Endodermal cell (in vitro differentiated cells): ENCODE measurements at regions not wholly inside any gene's neighbourhood (a gene's known extent, or its start where the extent isn't known, plus 50 kb on each side); places are given as distances from the start of the nearest gene placed in this dataset.

Experiments
- DNase-seq: peaks from one replicate; pipeline ENCODE4 v3.0.0-alpha.2; 2017
- H3K27ac ChIP-seq: 2 replicates; pipeline ENCODE4 v1.5.1; 2013; ENCODE audit warnings: mild to moderate bottlenecking, low read depth, low read length, moderate library complexity
- H3K27me3 ChIP-seq: 2 replicates; pipeline ENCODE4 v1.6.1; 2013; ENCODE audit warnings: mild to moderate bottlenecking, low read length, moderate library complexity; ENCODE audit not compliant: insufficient read depth, control insufficient read depth, poor library complexity, severe bottlenecking
- H3K36me3 ChIP-seq: 2 replicates; pipeline ENCODE4 v1.7.0; 2013; ENCODE audit warnings: mild to moderate bottlenecking, low read length, moderate library complexity; ENCODE audit not compliant: control insufficient read depth, insufficient read depth
- H3K4me1 ChIP-seq: one replicate; pipeline ENCODE4 v1.7.0; 2013; ENCODE audit warnings: low read length; ENCODE audit not compliant: control insufficient read depth, insufficient read depth
- H3K4me3 ChIP-seq: 2 replicates; pipeline ENCODE4 v1.5.1; 2013; ENCODE audit warnings: mild to moderate bottlenecking, low read length, moderate library complexity
- H3K9ac ChIP-seq: 2 replicates; pipeline ENCODE4 v1.6.1; 2013; ENCODE audit warnings: mild to moderate bottlenecking, low read length, moderate library complexity; ENCODE audit not compliant: poor library complexity, severe bottlenecking; ENCODE audit errors: extremely low read depth
- H3K9me3 ChIP-seq: 2 replicates; pipeline ENCODE4 v1.6.1; 2013; ENCODE audit warnings: mild to moderate bottlenecking, low read length, moderate library complexity; ENCODE audit not compliant: control insufficient read depth
- H3K27ac Mint-ChIP-seq: 2 replicates; pipeline ENCODE4 v1.8.0; 2020; ENCODE audit warnings: mixed read lengths
- H3K27me3 Mint-ChIP-seq: 2 replicates; pipeline ENCODE4 v1.8.0; 2021; ENCODE audit warnings: mild to moderate bottlenecking, mixed read lengths; ENCODE audit not compliant: insufficient read depth
- H3K36me3 Mint-ChIP-seq: 2 replicates; pipeline ENCODE4 v1.8.0; 2020; ENCODE audit warnings: low read depth, mixed read lengths
- H3K4me1 Mint-ChIP-seq: 2 replicates; pipeline ENCODE4 v1.8.0; 2020; ENCODE audit warnings: mixed read lengths
- H3K4me3 Mint-ChIP-seq: 2 replicates; pipeline ENCODE4 v1.8.0; 2020; ENCODE audit warnings: mild to moderate bottlenecking, moderate library complexity, mixed read lengths
- H3K9me3 Mint-ChIP-seq: 2 replicates; pipeline ENCODE4 v1.8.0; 2020; ENCODE audit warnings: mild to moderate bottlenecking, mixed read lengths
- WGBS, 2 experiments: methylation state at CpG; one replicate each; pipeline versions ENCODE4 v1.1.5 to v1.1.7; 2013; ENCODE audit warnings: missing lambda C conversion rate in 2 of 2, mixed read lengths in 1 of 2; ENCODE audit not compliant: insufficient coverage in 1 of 2, insufficient read length in 1 of 2; 5-methylcytosine and 5-hydroxymethylcytosine counted together
- TF ChIP-seq, protein P1 (sequence below): fragments of 200-600 bp; sonication (generic); conservative IDR thresholded peaks from 2 replicates; pipeline ENCODE4 v1.5.0; 2021; ENCODE audit warnings: antibody characterized with exemption, mild to moderate bottlenecking

- no peak overlapping the region for H3K4me3 Mint-ChIP-seq
Observed at GRCh38 chr6:1035401-1035800, 276.5 kb upstream of the FOXQ1 start.

GRCh38 chr6:1031720-1032119 lies 280.2 kb upstream of the FOXQ1 start:
- Histone ChIP-seq H3K9ac (no peak overlapping the region), H3K27ac (no peak overlapping the region), H3K27me3 (peaks cover 21% of the 10 kb centered on the region), H3K9me3 (peaks cover 7% of the 10 kb centered on the region), H3K4me3 (no peak overlapping the region), H3K4me1 (no peaks in the 10 kb centered on the region), H3K36me3 (no peaks in the 10 kb centered on the region)
- Mint-ChIP-seq H3K36me3 (no peaks in the 10 kb centered on the region), H3K9me3 (peaks cover 10% of the 10 kb centered on the region), H3K27me3 (peaks cover 31% of the 10 kb centered on the region), H3K27ac (no peak overlapping the region), H3K4me3 (no peak overlapping the region), H3K4me1 (peaks cover 20% of the 10 kb centered on the region)
- DNase-seq: no peak
- TF ChIP-seq, protein P1, sequence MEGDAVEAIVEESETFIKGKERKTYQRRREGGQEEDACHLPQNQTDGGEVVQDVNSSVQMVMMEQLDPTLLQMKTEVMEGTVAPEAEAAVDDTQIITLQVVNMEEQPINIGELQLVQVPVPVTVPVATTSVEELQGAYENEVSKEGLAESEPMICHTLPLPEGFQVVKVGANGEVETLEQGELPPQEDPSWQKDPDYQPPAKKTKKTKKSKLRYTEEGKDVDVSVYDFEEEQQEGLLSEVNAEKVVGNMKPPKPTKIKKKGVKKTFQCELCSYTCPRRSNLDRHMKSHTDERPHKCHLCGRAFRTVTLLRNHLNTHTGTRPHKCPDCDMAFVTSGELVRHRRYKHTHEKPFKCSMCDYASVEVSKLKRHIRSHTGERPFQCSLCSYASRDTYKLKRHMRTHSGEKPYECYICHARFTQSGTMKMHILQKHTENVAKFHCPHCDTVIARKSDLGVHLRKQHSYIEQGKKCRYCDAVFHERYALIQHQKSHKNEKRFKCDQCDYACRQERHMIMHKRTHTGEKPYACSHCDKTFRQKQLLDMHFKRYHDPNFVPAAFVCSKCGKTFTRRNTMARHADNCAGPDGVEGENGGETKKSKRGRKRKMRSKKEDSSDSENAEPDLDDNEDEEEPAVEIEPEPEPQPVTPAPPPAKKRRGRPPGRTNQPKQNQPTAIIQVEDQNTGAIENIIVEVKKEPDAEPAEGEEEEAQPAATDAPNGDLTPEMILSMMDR: no peak
- WGBS, 2 experiments: 85 to 100% methylated on average over 1 to 2 of the region's 2 CpGs

More at GRCh38 chr6:1035401-1035800, 276.5 kb upstream of the FOXQ1 start:
- H3K27me3 Mint-ChIP-seq: peaks cover 17% of the 10 kb centered on the region
- Histone ChIP-seq H3K9me3 (no peaks in the 10 kb centered on the region), H3K36me3 (no peaks in the 10 kb centered on the region), H3K4me3 (no peak overlapping the region), H3K27me3 (no peaks in the 10 kb centered on the region), H3K4me1 (peaks cover 5% of the 10 kb centered on the region), H3K27ac (no peak overlapping the region), H3K9ac (no peak overlapping the region)
- no peak for DNase-seq
- H3K9me3 Mint-ChIP-seq: peaks cover 3% of the 10 kb centered on the region
- WGBS, 2 experiments: 87 to 90% methylated on average over 6 to 11 of the region's 11 CpGs
- TF ChIP-seq, protein P1: no peak
- H3K27ac Mint-ChIP-seq: no peak overlapping the region
- no peaks in the 10 kb centered on the region for H3K36me3 Mint-ChIP-seq
- H3K4me1 Mint-ChIP-seq: peaks cover 12% of the 10 kb centered on the region

GRCh38 chr6:1029141-1029540 lies 282.8 kb upstream of the FOXQ1 start:
- peaks cover 40% of the 10 kb centered on the region for H3K27me3 ChIP-seq
- Mint-ChIP-seq H3K4me1 (peaks cover 21% of the 10 kb centered on the region), H3K27me3 (peaks cover 39% of the 10 kb centered on the region), H3K36me3 (no peaks in the 10 kb centered on the region), H3K27ac (no peak overlapping the region), H3K9me3 (peaks cover 10% of the 10 kb centered on the region), H3K4me3 (no peak overlapping the region)
- H3K36me3 ChIP-seq: no peaks in the 10 kb centered on the region
- H3K4me1 ChIP-seq: peaks cover 2% of the 10 kb centered on the region
- H3K27ac ChIP-seq: no peak overlapping the region
- peaks cover 7% of the 10 kb centered on the region for H3K9me3 ChIP-seq
- no peak for DNase-seq
- TF ChIP-seq, protein P1: no peak
- H3K9ac ChIP-seq: no peak overlapping the region
- 91 to 95% methylated on average over 5 of the region's 5 CpGs for WGBS, 2 experiments
- H3K4me3 ChIP-seq: no peak overlapping the region
